RWPE2 (cell line): ENCODE measurements at regions not wholly inside any gene's neighbourhood (a gene's known extent, or its start where the extent isn't known, plus 50 kb on each side); places are given as distances from the start of the nearest gene placed in this dataset.

Experiments used
- ATAC-seq: fragments of 200-7000 bp; cut with Tn5 transposase; 3 replicates; pipeline ENCODE4 v1.9.1; 2021; ENCODE audit warnings: low read depth
- DNase-seq: peaks from one replicate; pipeline ENCODE4 v3.0.0-alpha.2; 2020; ENCODE audit warnings: low spot score
- H3K27ac ChIP-seq: fragments of 450-650 bp; 2 replicates; pipeline ENCODE4 v1.5.1; 2017; ENCODE audit warnings: mild to moderate bottlenecking; ENCODE audit not compliant: poor library complexity, severe bottlenecking
- H3K27me3 ChIP-seq: fragments of 250-450 bp; sonication (Bioruptor Pico); 2 replicates; pipeline ENCODE4 v1.5.1; 2021; ENCODE audit warnings: mild to moderate bottlenecking, moderate library complexity; ENCODE audit not compliant: insufficient read depth, poor library complexity, severe bottlenecking
- H3K36me3 ChIP-seq: fragments of 250-450 bp; sonication (Bioruptor Pico); 2 replicates; pipeline ENCODE4 v1.5.1; 2020; ENCODE audit warnings: low read depth, mild to moderate bottlenecking, moderate library complexity
- H3K4me1 ChIP-seq: fragments of 250-450 bp; sonication (Bioruptor Pico); 2 replicates; pipeline ENCODE4 v1.5.1; 2021; ENCODE audit warnings: mild to moderate bottlenecking, moderate library complexity; ENCODE audit not compliant: insufficient read depth, poor library complexity, severe bottlenecking
- H3K4me3 ChIP-seq: fragments of 250-450 bp; sonication (Bioruptor Pico); 2 replicates; pipeline ENCODE4 v1.5.1; 2021; ENCODE audit warnings: mild to moderate bottlenecking, moderate library complexity; ENCODE audit not compliant: severe bottlenecking
- H3K9me3 ChIP-seq: fragments of 250-450 bp; sonication (Bioruptor Pico); 2 replicates; pipeline ENCODE4 v1.5.1; 2021; ENCODE audit warnings: mild to moderate bottlenecking, moderate library complexity; ENCODE audit not compliant: severe bottlenecking
- CTCF ChIP-seq: fragments of 450-650 bp; IDR thresholded peaks from one replicate; pipeline ENCODE4 v1.5.1; 2017; ENCODE audit warnings: mild to moderate bottlenecking, moderate library complexity; ENCODE audit not compliant: poor library complexity, severe bottlenecking

GRCh38 chr4:14580061-14580460 is 422.2 kb upstream of the CPEB2 start:
- DNase-seq, result no peak
- Histone ChIP-seq H3K9me3 (no peaks in the 10 kb centered on the region), H3K27ac (no peak overlapping the region), H3K36me3 (no peaks in the 10 kb centered on the region), H3K4me1 (no peaks in the 10 kb centered on the region), H3K27me3 (no peaks in the 10 kb centered on the region), H3K4me3 (no peak overlapping the region)
- ATAC-seq, result no peak
- no peak for TF ChIP-seq CTCF

- no peak for TF ChIP-seq CTCF
- ATAC-seq, result no peak
- H3K9me3 ChIP-seq, result no peaks in the 10 kb centered on the region
Measured at GRCh38 chr4:14581741-14582140, 420.5 kb upstream of the CPEB2 start.

GRCh38 chr4:14582677-14583076 is 419.6 kb upstream of the CPEB2 start:
- Histone ChIP-seq H3K9me3 (no peaks in the 10 kb centered on the region), H3K4me3 (no peak overlapping the region), H3K4me1 (no peaks in the 10 kb centered on the region), H3K36me3 (no peaks in the 10 kb centered on the region), H3K27me3 (no peaks in the 10 kb centered on the region), H3K27ac (no peak overlapping the region)
- TF ChIP-seq CTCF, result no peak
- DNase-seq (no peak), ATAC-seq (no peak)

More at GRCh38 chr4:14581741-14582140, 420.5 kb upstream of the CPEB2 start:
- Histone ChIP-seq H3K27me3 (no peaks in the 10 kb centered on the region), H3K4me3 (no peak overlapping the region), H3K27ac (no peak overlapping the region), H3K4me1 (no peaks in the 10 kb centered on the region), H3K36me3 (no peaks in the 10 kb centered on the region)
- DNase-seq, result no peak

- Histone ChIP-seq H3K4me3 (no peak overlapping the region), H3K9me3 (no peaks in the 10 kb centered on the region), H3K27ac (no peak overlapping the region), H3K27me3 (no peaks in the 10 kb centered on the region), H3K36me3 (no peaks in the 10 kb centered on the region), H3K4me1 (no peaks in the 10 kb centered on the region)
- ATAC-seq (peak; percentile 74), DNase-seq (no peak)
- TF ChIP-seq CTCF, result no peak
Measured at GRCh38 chr4:14583331-14583730, 418.9 kb upstream of the CPEB2 start.

- H3K4me1 ChIP-seq, result no peaks in the 10 kb centered on the region
- no peaks in the 10 kb centered on the region for H3K9me3 ChIP-seq
- no peak overlapping the region for H3K27ac ChIP-seq
- no peaks in the 10 kb centered on the region for H3K36me3 ChIP-seq
- ATAC-seq, result no peak
- DNase-seq, result no peak
- no peak for TF ChIP-seq CTCF
- H3K4me3 ChIP-seq, result no peak overlapping the region
- H3K27me3 ChIP-seq, result no peaks in the 10 kb centered on the region
Measured at GRCh38 chr4:14583752-14584151, 418.5 kb upstream of the CPEB2 start.
